Inferior parietal cortex (tissue), 1 donor: ENCODE measurements at regions not wholly inside any gene's neighbourhood (a gene's known extent, or its start where the extent isn't known, plus 50 kb on each side); places are given as distances from the start of the nearest gene placed in this dataset.
"Not testable (repeated sequence)": the region's sequence is repeated elsewhere in the genome, so short reads cannot be mapped to it uniquely, and the experiment has no call there.

Experiments used
- DNase-seq: peaks from one replicate; pipeline ENCODE4 v3.0.0-alpha.2; 2016; ENCODE audit errors: extremely low spot score

- no peak for DNase-seq
Observed at GRCh38 chr17:63173903-63174302, 207.9 kb downstream of the TANC2 start.

- no peak for DNase-seq
Observed at GRCh38 chr17:63178530-63178929, 212.5 kb downstream of the TANC2 start.

- no peak for DNase-seq
Observed at GRCh38 chr17:63181856-63182255, 215.8 kb downstream of the TANC2 start.

GRCh38 chr17:63185420-63185819 lies 219.4 kb downstream of the TANC2 start:
- DNase-seq: peak; percentile 30

DNA sequence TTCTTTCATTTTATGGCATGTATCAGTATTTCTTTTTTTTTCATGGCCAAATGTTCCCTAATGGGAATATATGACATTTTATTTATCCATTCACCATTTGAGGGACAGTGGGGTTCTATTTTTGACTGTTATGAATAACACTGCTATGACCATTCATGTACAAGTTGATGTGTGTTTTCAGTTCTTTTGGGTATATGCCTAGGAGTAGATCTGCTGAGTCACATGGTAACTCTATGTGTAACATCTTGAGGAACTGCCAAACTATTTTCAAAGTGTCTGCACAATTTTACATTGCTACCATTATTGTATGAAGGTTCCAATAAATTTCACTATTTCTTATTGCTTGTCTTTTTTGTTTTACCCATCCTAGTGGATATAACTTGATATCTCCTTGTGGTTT lies 223.0 kb downstream of the TANC2 start:
- peak; percentile 15 for DNase-seq

GRCh38 chr17:63189930-63190329 lies 223.9 kb downstream of the TANC2 start:
- no peak for DNase-seq

- peak; percentile 52 for DNase-seq
Observed at GRCh38 chr17:63190821-63191370, 224.9 kb downstream of the TANC2 start.

GRCh38 chr17:63191610-63192009 lies 225.6 kb downstream of the TANC2 start:
- DNase-seq: no peak

DNA sequence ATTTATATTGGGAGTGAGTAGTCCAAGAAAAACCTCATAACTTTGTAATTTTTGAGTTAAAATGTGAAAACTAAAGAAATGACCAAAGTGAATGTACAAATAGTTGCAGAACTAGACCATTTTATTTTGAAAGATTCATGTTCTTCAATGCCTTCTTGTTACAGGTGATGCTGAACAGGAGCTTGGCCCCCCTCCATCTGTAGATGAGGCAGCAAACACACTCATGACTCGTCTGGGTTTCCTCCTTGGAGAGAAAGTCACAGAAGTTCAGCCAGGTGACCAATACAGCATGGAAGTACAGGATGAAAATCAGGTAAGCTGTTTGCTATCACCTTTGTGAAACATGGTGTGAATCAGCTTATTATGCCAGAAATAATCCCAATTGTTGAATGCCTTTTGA lies 227.8 kb downstream of the TANC2 start:
- DNase-seq: no peak

GRCh38 chr17:63196772-63197335 lies 230.8 kb downstream of the TANC2 start:
- DNase-seq: no peak

DNA sequence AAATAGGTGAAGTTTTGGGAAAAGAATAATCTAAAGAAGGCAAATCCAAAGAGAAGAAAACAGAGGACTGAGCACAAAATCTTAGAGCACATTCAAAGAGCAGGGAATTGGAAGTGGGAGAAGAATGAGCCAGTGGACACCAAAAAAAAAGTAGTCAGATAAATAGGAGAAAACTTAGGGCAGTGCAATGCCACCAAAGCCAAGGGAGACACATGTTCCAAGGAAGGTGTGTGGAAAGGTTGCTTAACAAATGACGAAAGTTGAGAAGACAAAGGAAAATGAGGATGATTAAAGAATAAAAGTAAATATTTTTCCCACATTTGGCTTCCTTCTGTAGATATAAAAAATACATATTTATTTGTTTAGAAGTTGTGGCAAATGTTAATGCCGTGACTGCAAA lies 237.6 kb downstream of the TANC2 start:
- no peak for DNase-seq

DNA sequence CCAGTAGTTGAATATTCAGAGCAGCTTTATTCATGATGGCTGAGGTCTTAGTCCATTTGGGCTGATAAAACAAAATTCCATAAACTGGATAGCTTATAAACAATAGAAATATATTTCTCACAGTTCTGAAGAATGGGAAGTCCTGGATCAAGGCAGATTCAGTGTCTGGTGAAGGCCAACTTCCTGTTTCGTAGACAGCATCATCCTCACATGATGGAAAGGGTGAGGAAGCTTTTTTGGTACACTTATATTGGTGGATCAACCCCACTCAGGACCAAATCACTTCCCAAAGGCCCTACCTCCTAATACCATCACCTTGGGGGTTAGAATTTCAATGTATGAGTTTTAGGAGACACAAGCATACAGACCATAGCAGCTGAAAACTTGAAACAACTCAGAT lies 224.2 kb downstream of the CYB561 start:
- no peak for DNase-seq

GRCh38 chr17:63222655-63223054 lies 223.5 kb downstream of the CYB561 start:
- DNase-seq: no peak

- DNase-seq: no peak
Observed at GRCh38 chr17:63223212-63223911, 222.7 kb downstream of the CYB561 start.

DNA sequence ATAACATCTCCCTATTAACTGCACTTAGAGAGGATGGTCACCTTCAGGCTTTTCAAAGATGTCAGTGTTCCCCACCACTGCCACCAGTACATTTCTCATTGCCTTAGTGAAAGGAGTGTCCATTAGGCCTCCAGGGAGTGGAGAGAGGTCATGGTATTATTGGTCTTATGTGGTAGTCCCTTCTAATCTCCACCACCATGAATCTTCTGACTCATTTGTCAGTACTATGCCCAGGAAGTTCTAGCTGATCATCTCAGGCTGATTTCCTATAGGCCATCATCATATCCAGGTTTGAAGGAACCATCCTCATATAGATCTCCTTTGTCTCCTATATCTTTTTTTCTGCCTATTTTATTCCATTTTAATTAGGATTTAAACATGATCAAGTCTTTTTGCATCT lies 221.5 kb downstream of the CYB561 start:
- no peak for DNase-seq

DNA sequence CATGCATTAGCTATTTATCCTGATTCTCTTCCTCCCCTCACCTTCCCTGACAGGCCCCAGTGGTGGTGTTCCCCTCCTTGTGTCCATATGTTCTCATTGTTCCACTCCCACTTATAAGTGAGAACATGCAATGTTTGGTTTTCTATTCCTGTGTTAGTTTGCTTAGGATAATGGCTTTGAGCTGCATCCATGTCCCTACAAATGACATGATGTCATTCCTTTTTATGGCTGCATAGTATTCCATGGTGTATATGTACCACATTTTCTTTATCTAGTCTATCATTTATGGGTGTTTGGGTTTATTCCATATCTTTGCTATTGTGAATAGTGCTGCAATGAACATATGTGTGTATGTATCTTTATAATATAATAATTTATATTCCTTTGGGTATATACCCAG lies 219.4 kb downstream of the CYB561 start:
- not testable (repeated sequence) for DNase-seq

DNA sequence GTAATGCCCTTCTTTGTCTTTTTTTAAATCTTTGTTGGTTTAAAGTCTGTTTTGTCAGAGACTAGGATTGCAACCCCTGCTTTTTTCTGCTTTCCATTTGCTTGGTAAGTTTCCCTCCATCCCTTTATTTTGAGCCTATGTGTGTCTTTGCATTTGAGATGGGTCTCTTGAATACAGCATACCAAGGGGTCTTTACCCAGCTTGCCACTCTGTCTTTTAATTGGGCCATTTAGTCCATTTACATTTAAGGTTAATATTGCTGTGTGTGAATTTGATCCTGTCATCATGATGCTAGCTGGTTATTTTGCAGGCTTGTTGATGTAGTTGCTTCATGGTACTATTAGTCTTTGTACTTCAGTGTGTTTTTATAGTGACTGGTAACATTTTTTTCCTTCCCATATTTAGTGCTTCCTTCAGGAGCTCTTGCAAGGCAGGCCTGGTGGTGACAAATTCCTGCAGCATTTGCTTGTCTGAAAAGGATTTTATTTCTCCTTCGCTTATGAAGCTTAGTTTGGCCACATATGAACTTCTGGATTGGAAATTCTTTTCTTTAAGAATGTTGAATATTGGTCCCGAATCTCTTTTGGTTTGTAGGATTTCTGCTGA lies 215.0 kb downstream of the CYB561 start:
- DNase-seq: not testable (repeated sequence)

GRCh38 chr17:63232565-63233310 lies 213.4 kb downstream of the CYB561 start:
- DNase-seq: no peak

DNA sequence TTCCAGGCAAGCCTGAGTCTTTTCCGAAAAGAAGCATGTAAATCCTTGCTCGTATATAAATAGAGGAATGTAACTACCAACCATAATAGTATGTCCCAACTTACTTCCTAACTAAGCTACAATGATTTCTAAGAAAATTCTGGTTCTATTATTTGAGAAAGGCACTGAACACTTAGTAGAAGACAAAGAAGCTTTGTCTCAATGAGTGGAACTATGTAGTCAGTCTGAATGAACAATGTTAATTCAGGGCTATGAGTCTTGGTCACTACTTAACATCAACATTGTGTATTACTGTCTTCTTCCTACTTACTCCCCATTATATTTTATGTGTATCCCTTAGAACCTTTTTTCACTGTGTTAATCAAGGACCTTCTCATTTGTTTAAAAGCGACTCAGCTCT lies 206.0 kb downstream of the CYB561 start:
- DNase-seq: no peak

DNA sequence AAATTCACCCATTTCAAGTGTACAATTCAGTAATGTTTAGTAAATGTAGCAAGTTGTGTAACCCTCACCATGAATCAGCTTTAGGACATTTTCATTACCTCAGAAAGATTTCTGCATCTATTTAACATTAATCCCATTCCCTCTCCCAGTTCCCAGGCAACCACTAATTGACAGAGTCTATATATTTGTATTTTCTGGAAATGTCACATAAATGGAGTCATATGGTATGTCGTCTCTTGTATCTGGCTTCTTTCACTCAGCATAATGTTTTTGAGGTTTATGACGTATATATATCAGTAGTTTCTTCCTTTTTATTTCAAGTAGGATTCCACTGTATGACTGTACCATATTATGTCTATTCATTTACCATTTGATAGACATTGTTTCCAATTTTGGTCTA lies 199.8 kb downstream of the CYB561 start:
- no peak for DNase-seq

DNA sequence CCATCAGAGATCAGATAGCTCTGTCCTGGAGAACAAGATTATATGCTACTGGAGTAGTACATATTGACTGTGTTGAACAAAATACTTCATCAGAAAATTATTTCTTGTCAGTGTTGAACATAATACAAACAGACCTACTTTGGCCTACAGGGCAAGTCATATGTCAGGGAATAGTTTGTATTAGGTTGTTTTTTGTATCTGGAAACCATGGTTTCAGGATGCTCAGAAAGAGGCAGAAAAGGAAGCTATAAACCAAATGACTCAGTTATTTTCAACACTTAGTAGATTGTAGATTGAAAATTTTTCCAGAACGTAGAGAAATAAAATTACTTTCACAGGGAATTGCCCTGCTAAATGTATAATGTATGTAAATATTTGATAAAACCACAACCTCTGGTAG lies 198.4 kb downstream of the CYB561 start:
- DNase-seq: no peak

GRCh38 chr17:63249256-63250004 lies 196.7 kb downstream of the CYB561 start:
- DNase-seq: no peak
